ENCODE measurements at regions not wholly inside any gene's neighbourhood (a gene's known extent, or its start where the extent isn't known, plus 50 kb on each side); places are given as distances from the start of the nearest gene placed in this dataset.

- no peak for ATAC-seq
- H3K9me3 ChIP-seq (ENCODE audit: low read length), result no peaks in the 10 kb centered on the region
- 98% methylated on average over 12 of the region's 12 CpGs for WGBS (ENCODE audit: low lambda C conversion rate)
These were observed 322.7 kb downstream of the CTTN start for GRCh38 chr11:70721006-70721405.

GRCh38 chr11:70725278-70725677 lies 326.9 kb downstream of the CTTN start:
- ATAC-seq (no peak), DNase-seq (ENCODE audit: low spot score) (no peak), FAIRE-seq (no peak)
- H3K4me3 ChIP-seq (replicated peaks in 1 of 3; ENCODE audit: insufficient read depth in 1 of 3, low read depth in 2 of 3, low read length in 3 of 3), result no peak overlapping the region
- no peaks in the 10 kb centered on the region for H3K4me1 ChIP-seq (ENCODE audit: insufficient read depth, low read length)
- no peak overlapping the region for H3K9ac ChIP-seq (ENCODE audit: insufficient read depth, low read depth, low read length)
- no peaks in the 10 kb centered on the region for H3K9me3 ChIP-seq (ENCODE audit: low read length)
- H3K4me2 ChIP-seq (ENCODE audit: low read depth, low read length), result no peak overlapping the region
- no peak overlapping the region for H3K27ac ChIP-seq (ENCODE audit: extremely low read length, insufficient read depth, low read length)
- WGBS (ENCODE audit: low lambda C conversion rate), result 91% methylated on average over 10 of the region's 10 CpGs
- H4K20me1 ChIP-seq (ENCODE audit: insufficient read depth, low read length), result peaks cover 3% of the 10 kb centered on the region; the same call in 1 of the 2 replicates
- ChIA-PET CTCF (ENCODE audit: low intra/inter-chr PET ratio, low total read pairs) (no interaction called here), POLR2A (no interaction called here)
- H2AFZ ChIP-seq (ENCODE audit: low read length), result no peak overlapping the region
- no peaks in the 10 kb centered on the region for H3K27me3 ChIP-seq (ENCODE audit: control insufficient read depth in 1 of 2, insufficient read depth in 2 of 2, low read length in 2 of 2)
- intact Hi-C loops (cut with micrococcal nuclease; ENCODE audit: unreplicated experiment), result no loop called here
- in situ Hi-C loops (cut with HindIII; ENCODE audit: extremely low pct_ligation_motif_present, low pct_unique_long_range_greater_than_20kb), result no loop called here
- H3K79me2 ChIP-seq (ENCODE audit: insufficient read depth, low read length), result no peaks in the 10 kb centered on the region
- no TSS peak for BruUV-seq (replicated peaks)
- peaks cover 2 to 11% of the 10 kb centered on the region in 2 experiments; a peak in 2 of 5 replicates for H3K36me3 ChIP-seq (replicated peaks in 1 of 2; ENCODE audit: control insufficient read depth in 1 of 2, insufficient read depth in 2 of 2, low read length in 2 of 2)
- TF ChIP-seq MIER2 (CRISPR knock-in tag; IDR thresholded peaks at IDR 0.05), result no peak
- TF ChIP-seq ZNF513 (CRISPR knock-in tag; conservative IDR thresholded peaks at IDR 0.05), result no peak
- TF ChIP-seq ZNF282 (IDR thresholded peaks at IDR 0.05; ENCODE audit: partially characterized antibody), result no peak
- TF ChIP-seq MEIS1 (CRISPR knock-in tag; IDR thresholded peaks at IDR 0.05; ENCODE audit: borderline replicate concordance), result no peak
- no peak for TF ChIP-seq CHD4 (IDR thresholded peaks at IDR 0.05; ENCODE audit: borderline replicate concordance, low read length)
- TF ChIP-seq MAFG (CRISPR knock-in tag; IDR thresholded peaks at IDR 0.05), result no peak
- TF ChIP-seq, protein P1, sequence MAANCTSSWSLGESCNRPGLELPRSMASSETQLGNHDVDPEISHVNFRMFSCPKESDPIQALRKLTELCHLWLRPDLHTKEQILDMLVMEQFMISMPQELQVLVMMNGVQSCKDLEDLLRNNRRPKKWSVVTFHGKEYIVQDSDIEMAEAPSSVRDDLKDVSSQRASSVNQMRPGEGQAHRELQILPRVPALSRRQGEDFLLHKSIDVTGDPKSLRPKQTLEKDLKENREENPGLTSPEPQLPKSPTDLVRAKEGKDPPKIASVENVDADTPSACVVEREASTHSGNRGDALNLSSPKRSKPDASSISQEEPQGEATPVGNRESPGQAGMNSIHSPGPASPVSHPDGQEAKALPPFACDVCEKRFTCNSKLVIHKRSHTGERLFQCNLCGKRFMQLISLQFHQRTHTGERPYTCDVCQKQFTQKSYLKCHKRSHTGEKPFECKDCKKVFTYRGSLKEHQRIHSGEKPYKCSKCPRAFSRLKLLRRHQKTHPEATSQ (CRISPR knock-in tag; IDR thresholded peaks at IDR 0.05; ENCODE audit: borderline replicate concordance), result no peak
- no peak for TF ChIP-seq HNRNPL (IDR thresholded peaks at IDR 0.05; ENCODE audit: low read depth, low read length)

More at GRCh38 chr11:70721006-70721405, 322.7 kb downstream of the CTTN start:
- no peaks in the 10 kb centered on the region for H3K79me2 ChIP-seq (ENCODE audit: insufficient read depth, low read length)
- no peak overlapping the region for H2AFZ ChIP-seq (ENCODE audit: low read length)
- H3K36me3 ChIP-seq (replicated peaks in 1 of 2; ENCODE audit: control insufficient read depth in 1 of 2, insufficient read depth in 2 of 2, low read length in 2 of 2), result peaks cover 8 to 10% of the 10 kb centered on the region in 2 experiments; a peak in 3 of 5 replicates
- no TSS peak for BruUV-seq (replicated peaks)
- POLR2A ChIA-PET, result no interaction called here
- in situ Hi-C loops (cut with HindIII; ENCODE audit: extremely low pct_ligation_motif_present, low pct_unique_long_range_greater_than_20kb), result no loop called here
- H3K9ac ChIP-seq (ENCODE audit: insufficient read depth, low read depth, low read length), result no peak overlapping the region
- no peak for DNase-seq (ENCODE audit: low spot score)
- H4K20me1 ChIP-seq (ENCODE audit: insufficient read depth, low read length), result peaks cover 3% of the 10 kb centered on the region; the same call in 1 of the 2 replicates
- no peaks in the 10 kb centered on the region for H3K4me1 ChIP-seq (ENCODE audit: insufficient read depth, low read length)
- H3K4me2 ChIP-seq (ENCODE audit: low read depth, low read length), result no peak overlapping the region
- H3K27ac ChIP-seq (ENCODE audit: extremely low read length, insufficient read depth, low read length), result no peak overlapping the region
- no peak overlapping the region for H3K4me3 ChIP-seq (replicated peaks in 1 of 3; ENCODE audit: insufficient read depth in 1 of 3, low read depth in 2 of 3, low read length in 3 of 3)
- CTCF ChIA-PET (ENCODE audit: low intra/inter-chr PET ratio, low total read pairs), result no interaction called here
- H3K27me3 ChIP-seq (ENCODE audit: control insufficient read depth in 1 of 2, insufficient read depth in 2 of 2, low read length in 2 of 2), result no peaks in the 10 kb centered on the region
- no peak for FAIRE-seq
- TF ChIP-seq ZBTB38 (CRISPR knock-in tag; IDR thresholded peaks at IDR 0.05), result no peak
- no peak for TF ChIP-seq POLR2AphosphoS2 (IDR thresholded peaks at IDR 0.05; ENCODE audit: low read depth, low read length)
- no peak for TF ChIP-seq ZNF337 (CRISPR knock-in tag; IDR thresholded peaks at IDR 0.05; ENCODE audit: borderline replicate concordance, low read depth)
- intact Hi-C loops (cut with micrococcal nuclease; ENCODE audit: unreplicated experiment), result no loop called here
